ENCODE measurements at regions not wholly inside any gene's neighbourhood (a gene's known extent, or its start where the extent isn't known, plus 50 kb on each side); places are given as distances from the start of the nearest gene placed in this dataset.
"Not testable (repeated sequence)": the region's sequence is repeated elsewhere in the genome, so short reads cannot be mapped to it uniquely, and the experiment has no call there.

GRCh38 chr5:91307048-91307447 is 76.1 kb downstream of the ARRDC3 start:
- intact Hi-C loops (cut with DNase I; ENCODE audit: low total_unique reads), result no loop called here

GRCh38 chr5:91306497-91306896 is 76.6 kb downstream of the ARRDC3 start:
- H3K4me3 ChIP-seq (ENCODE audit: low read depth, poor library complexity, severe bottlenecking), result no peak overlapping the region
- TF ChIP-seq CTCF (IDR thresholded peaks at IDR 0.05) (no peak), POLR2A (IDR thresholded peaks at IDR 0.05) (no peak)
- DNase-seq (ENCODE audit: low spot score in 2 of 2), result no peak
- WGBS, 2 donors, result 52 to 66% methylated on average over 3 of the region's 3 CpGs
- intact Hi-C loops (cut with DNase I; ENCODE audit: low total_unique reads), result no loop called here

More at GRCh38 chr5:91307048-91307447, 76.1 kb downstream of the ARRDC3 start:
- WGBS, 2 donors, result 29 to 36% methylated on average over 4 of the region's 4 CpGs
- no peak overlapping the region for H3K4me3 ChIP-seq (ENCODE audit: low read depth, poor library complexity, severe bottlenecking)
- TF ChIP-seq CTCF (IDR thresholded peaks at IDR 0.05), result no peak
- no peak for TF ChIP-seq POLR2A (IDR thresholded peaks at IDR 0.05)
- DNase-seq (ENCODE audit: low spot score in 2 of 2), result peak; percentile 63 to 90

GRCh38 chr5:91305640-91306039 is 77.5 kb downstream of the ARRDC3 start:
- DNase-seq (ENCODE audit: low spot score in 2 of 2), result no peak
- no peak overlapping the region for H3K4me3 ChIP-seq (ENCODE audit: low read depth, poor library complexity, severe bottlenecking)
- TF ChIP-seq CTCF (IDR thresholded peaks at IDR 0.05), result no peak
- no peak for TF ChIP-seq POLR2A (IDR thresholded peaks at IDR 0.05)
- intact Hi-C loops (cut with DNase I; ENCODE audit: low total_unique reads), result no loop called here

- H3K4me3 ChIP-seq (ENCODE audit: low read depth, poor library complexity, severe bottlenecking); DNase-seq (ENCODE audit: low spot score in 2 of 2); intact Hi-C loops (cut with DNase I; ENCODE audit: low total_unique reads): not testable (repeated sequence)
- WGBS, 2 donors, result 86 to 97% methylated on average over 4 of the region's 4 CpGs
Observed at GRCh38 chr5:91304015-91304414, 79.1 kb downstream of the ARRDC3 start.

- TF ChIP-seq CTCF (IDR thresholded peaks at IDR 0.05) (no peak), POLR2A (IDR thresholded peaks at IDR 0.05) (no peak)
- no peak for DNase-seq (ENCODE audit: low spot score in 2 of 2)
- 62 to 63% methylated on average over 1 of the region's 1 CpG for WGBS, 2 donors
- no peak overlapping the region for H3K4me3 ChIP-seq (ENCODE audit: low read depth, poor library complexity, severe bottlenecking)
- intact Hi-C loops (cut with DNase I; ENCODE audit: low total_unique reads), result no loop called here
Observed at GRCh38 chr5:91302958-91303357, 80.2 kb downstream of the ARRDC3 start.

GRCh38 chr5:91302305-91302704 is 80.8 kb downstream of the ARRDC3 start:
- no peak overlapping the region for H3K4me3 ChIP-seq (ENCODE audit: low read depth, poor library complexity, severe bottlenecking)
- WGBS, 2 donors, result 81 to 85% methylated on average over 4 of the region's 4 CpGs
- DNase-seq (ENCODE audit: low spot score in 2 of 2), result no peak
- TF ChIP-seq CTCF (IDR thresholded peaks at IDR 0.05) (no peak), POLR2A (IDR thresholded peaks at IDR 0.05) (no peak)
- intact Hi-C loops (cut with DNase I; ENCODE audit: low total_unique reads), result no loop called here
